CD4-positive, alpha-beta memory T cell (primary cell): ENCODE measurements at regions not wholly inside any gene's neighbourhood (a gene's known extent, or its start where the extent isn't known, plus 50 kb on each side); places are given as distances from the start of the nearest gene placed in this dataset.
"Not testable (repeated sequence)": the region's sequence is repeated elsewhere in the genome, so short reads cannot be mapped to it uniquely, and the experiment has no call there.

Experiments
- CTCF ChIA-PET: fragments of 350-600 bp; sonication (Branson Sonifier 250); formaldehyde crosslinking; loops from one replicate; lab custom pipeline; 2021; ENCODE audit warnings: inconsistent platforms; ENCODE audit not compliant: partially characterized antibody; lab: Charles Lee
- POLR2A ChIA-PET: fragments of 350-600 bp; sonication (Branson Sonifier 250); formaldehyde crosslinking; loops from one replicate; lab custom pipeline; 2021; ENCODE audit not compliant: partially characterized antibody; lab: Charles Lee
- DNase-seq, 5 donors: peaks; one replicate each; pipeline versions ENCODE4 v3.0.0 to v3.0.0-alpha.2; 2020 to 2022; ENCODE audit warnings: mixed read lengths in 1 of 5
- H3K27ac ChIP-seq: one replicate; pipeline ENCODE4 v1.7.0; 2013; ENCODE audit warnings: low read depth, low read length
- H3K27me3 ChIP-seq: 2 replicates; pipeline ENCODE4 v1.7.0; 2013; ENCODE audit warnings: mild to moderate bottlenecking, low read length, moderate library complexity; ENCODE audit not compliant: insufficient read depth
- H3K36me3 ChIP-seq: 2 replicates; pipeline ENCODE4 v1.7.0; 2013; ENCODE audit warnings: mild to moderate bottlenecking, low read length, moderate library complexity; ENCODE audit not compliant: insufficient read depth
- H3K4me1 ChIP-seq: 2 replicates; pipeline ENCODE4 v1.7.0; 2013; ENCODE audit warnings: mild to moderate bottlenecking, low read length, moderate library complexity; ENCODE audit not compliant: insufficient read depth
- H3K4me3 ChIP-seq, 2 donors: one replicate each; pipeline ENCODE4 v1.7.0; 2013; ENCODE audit warnings: low read length in 2 of 2, mild to moderate bottlenecking in 1 of 2
- H3K9me3 ChIP-seq, 2 donors: one replicate each; pipeline ENCODE4 v1.7.0; 2013; ENCODE audit warnings: low read length in 2 of 2, control low read depth in 1 of 2; ENCODE audit not compliant: control insufficient read depth in 1 of 2
- H3K27ac Mint-ChIP-seq, 7 donors: one replicate each; pipeline ENCODE4 v1.8.0; 2020 to 2021; ENCODE audit warnings: mixed read lengths in 7 of 7, mild to moderate bottlenecking in 6 of 7, inconsistent platforms in 3 of 7, moderate library complexity in 3 of 7
- H3K27me3 Mint-ChIP-seq, 2 donors: one replicate each; pipeline ENCODE4 v1.8.0; 2020 to 2021; ENCODE audit warnings: mixed read lengths in 2 of 2
- H3K36me3 Mint-ChIP-seq, 2 donors: one replicate each; pipeline ENCODE4 v1.8.0; 2020 to 2021; ENCODE audit warnings: mixed read lengths in 2 of 2, inconsistent platforms in 1 of 2, mild to moderate bottlenecking in 1 of 2
- H3K4me1 Mint-ChIP-seq, 4 donors: one replicate each; pipeline ENCODE4 v1.8.0; 2020 to 2021; ENCODE audit warnings: mixed read lengths in 4 of 4, mild to moderate bottlenecking in 1 of 4
- H3K4me3 Mint-ChIP-seq, 8 donors: one replicate each; pipeline ENCODE4 v1.8.0; 2020 to 2021; ENCODE audit warnings: mixed read lengths in 8 of 8, mild to moderate bottlenecking in 7 of 8, moderate library complexity in 6 of 8, inconsistent platforms in 3 of 8
- H3K9me3 Mint-ChIP-seq, 8 donors: one replicate each; pipeline ENCODE4 v1.8.0; 2020 to 2021; ENCODE audit warnings: mixed read lengths in 8 of 8, mild to moderate bottlenecking in 5 of 8, inconsistent platforms in 3 of 8, moderate library complexity in 1 of 8
- intact Hi-C: fragments of 100-400 bp; cut with micrococcal nuclease; formaldehyde crosslinking; loops from one replicate; pipeline ENCODE4 v1.15.1; 2023

DNA sequence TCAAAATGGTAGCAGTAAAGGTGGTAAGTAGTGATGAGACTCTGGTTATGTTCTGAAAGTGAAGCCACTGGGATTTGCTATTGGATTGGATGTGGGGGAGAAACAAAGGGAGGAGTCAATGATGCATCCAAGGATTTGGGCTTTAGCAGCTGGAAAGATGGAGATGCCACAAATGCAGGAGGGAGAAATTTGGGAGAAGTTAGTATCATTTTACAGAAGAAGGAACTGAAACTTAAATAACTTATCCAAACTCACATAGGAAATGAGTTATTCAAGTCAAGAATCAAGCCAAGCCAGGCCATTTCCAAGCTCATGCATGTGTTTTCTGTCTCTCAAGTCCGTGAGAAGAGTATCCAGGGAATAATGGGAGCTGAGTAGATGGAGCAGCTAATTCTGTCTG is 155.1 kb upstream of the TNFAIP3 start:
- no peak for DNase-seq
- Histone ChIP-seq H3K27me3 (no peaks in the 10 kb centered on the region), H3K36me3 (no peaks in the 10 kb centered on the region), H3K4me1 (peaks cover 75% of the 10 kb centered on the region), H3K27ac (no peak overlapping the region), H3K4me3 (no peak overlapping the region), H3K9me3 (no peaks in the 10 kb centered on the region)
- H3K27me3 Mint-ChIP-seq, result no peaks in the 10 kb centered on the region
- intact Hi-C loops, result no loop called here
- POLR2A ChIA-PET, result interaction anchor here (0.8 to 5.9 kb wide), 2 partner anchors 16 to 157 kb away, joined by 3 to 134 read pairs; partner anchors contain the start of gene TNFAIP3
- CTCF ChIA-PET, result interaction anchor here (1.1 to 3.3 kb wide), 6 partner anchors 87 to 293 kb away, joined by 3 to 24 read pairs (median 4); no protein-coding TSS in a partner anchor
- H3K27ac Mint-ChIP-seq, result peak overlapping the region; percentile 31 to 99 (median 98)
- peaks cover 0 to 4% of the 10 kb centered on the region in 2 donors for H3K36me3 Mint-ChIP-seq
- H3K4me3 Mint-ChIP-seq, result peak overlapping the region in 1 of 8 donors; percentile 51
- H3K9me3 Mint-ChIP-seq, result peaks cover 0 to 6% (median 3%) of the 10 kb centered on the region in 8 donors
- peaks cover 54 to 83% (median 69%) of the 10 kb centered on the region in 4 donors for H3K4me1 Mint-ChIP-seq

DNA sequence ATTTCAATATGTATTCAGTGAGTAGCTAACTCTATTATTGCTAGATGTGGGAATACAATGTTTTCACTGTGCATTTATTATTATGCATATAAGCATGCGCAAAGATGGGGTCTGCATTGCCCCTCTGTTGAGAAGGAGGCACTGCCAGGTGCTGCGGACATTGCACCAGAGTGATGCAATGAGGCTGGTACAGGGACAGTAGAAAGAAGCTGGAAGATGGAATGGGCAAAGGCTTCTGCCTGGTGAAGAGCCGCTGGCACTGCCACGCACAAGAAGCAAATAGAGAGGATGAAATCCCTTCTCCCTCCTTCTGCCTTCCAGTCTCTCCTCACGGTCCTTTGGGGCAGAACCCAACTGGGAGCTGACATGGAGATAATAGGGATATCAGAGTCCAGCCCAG is 154.5 kb upstream of the TNFAIP3 start:
- no peaks in the 10 kb centered on the region for H3K27me3 Mint-ChIP-seq
- intact Hi-C loops, result no loop called here
- CTCF ChIA-PET, result interaction anchor here (1.1 to 3.3 kb wide), 8 partner anchors 86 to 292 kb away, joined by 3 to 24 read pairs (median 4); no protein-coding TSS in a partner anchor
- H3K9me3 Mint-ChIP-seq, result peaks cover 0 to 6% (median 3%) of the 10 kb centered on the region in 8 donors
- Histone ChIP-seq H3K27me3 (no peaks in the 10 kb centered on the region), H3K27ac (no peak overlapping the region), H3K4me3 (no peak overlapping the region), H3K4me1 (peaks cover 75% of the 10 kb centered on the region), H3K9me3 (no peaks in the 10 kb centered on the region), H3K36me3 (no peaks in the 10 kb centered on the region)
- H3K27ac Mint-ChIP-seq, result peak overlapping the region; percentile 31 to 98 (median 93)
- H3K4me3 Mint-ChIP-seq, result no peak overlapping the region
- peaks cover 57 to 85% (median 71%) of the 10 kb centered on the region in 4 donors for H3K4me1 Mint-ChIP-seq
- no peak for DNase-seq
- peaks cover 0 to 6% of the 10 kb centered on the region in 2 donors for H3K36me3 Mint-ChIP-seq
- POLR2A ChIA-PET, result interaction anchor here (0.8 to 5.9 kb wide), 2 partner anchors 15 to 156 kb away, joined by 3 to 134 read pairs; partner anchors contain the start of gene TNFAIP3

GRCh38 chr6:137715589-137716045 is 151.4 kb upstream of the TNFAIP3 start:
- Mint-ChIP-seq H3K4me1 (peaks cover 41 to 68% (median 54%) of the 10 kb centered on the region in 4 donors), H3K27me3 (no peaks in the 10 kb centered on the region), H3K4me3 (peak overlapping the region in 6 of 8 donors; percentile 1 to 73 (median 69)), H3K36me3 (peaks cover 0 to 1% of the 10 kb centered on the region in 2 donors), H3K27ac (peak overlapping the region; percentile 93 to 100 (median 99)), H3K9me3 (peaks cover 0 to 6% (median 2%) of the 10 kb centered on the region in 8 donors)
- Histone ChIP-seq H3K4me3 (no peak overlapping the region), H3K9me3 (no peaks in the 10 kb centered on the region), H3K27ac (peak overlapping the region; percentile 83), H3K4me1 (peaks cover 53% of the 10 kb centered on the region), H3K36me3 (no peaks in the 10 kb centered on the region), H3K27me3 (no peaks in the 10 kb centered on the region)
- DNase-seq, result peak; percentile 85 to 94 (median 89)
- ChIA-PET POLR2A (interaction anchor here (0.8 to 4.2 kb wide), 21 partner anchors 7 to 1426 kb away, joined by 3 to 62 read pairs (median 5); partner anchors contain the start of genes BCLAF1 and TNFAIP3), CTCF (interaction anchor here (0.9 to 2.9 kb wide), 12 partner anchors 7 to 260 kb away, joined by 3 to 36 read pairs (median 6); partner anchors contain the start of gene TNFAIP3)
- intact Hi-C loops, result loop anchor here (1.0 to 5.0 kb wide), 4 partner anchors 21 to 152 kb away; partner anchors contain the start of gene TNFAIP3

DNA sequence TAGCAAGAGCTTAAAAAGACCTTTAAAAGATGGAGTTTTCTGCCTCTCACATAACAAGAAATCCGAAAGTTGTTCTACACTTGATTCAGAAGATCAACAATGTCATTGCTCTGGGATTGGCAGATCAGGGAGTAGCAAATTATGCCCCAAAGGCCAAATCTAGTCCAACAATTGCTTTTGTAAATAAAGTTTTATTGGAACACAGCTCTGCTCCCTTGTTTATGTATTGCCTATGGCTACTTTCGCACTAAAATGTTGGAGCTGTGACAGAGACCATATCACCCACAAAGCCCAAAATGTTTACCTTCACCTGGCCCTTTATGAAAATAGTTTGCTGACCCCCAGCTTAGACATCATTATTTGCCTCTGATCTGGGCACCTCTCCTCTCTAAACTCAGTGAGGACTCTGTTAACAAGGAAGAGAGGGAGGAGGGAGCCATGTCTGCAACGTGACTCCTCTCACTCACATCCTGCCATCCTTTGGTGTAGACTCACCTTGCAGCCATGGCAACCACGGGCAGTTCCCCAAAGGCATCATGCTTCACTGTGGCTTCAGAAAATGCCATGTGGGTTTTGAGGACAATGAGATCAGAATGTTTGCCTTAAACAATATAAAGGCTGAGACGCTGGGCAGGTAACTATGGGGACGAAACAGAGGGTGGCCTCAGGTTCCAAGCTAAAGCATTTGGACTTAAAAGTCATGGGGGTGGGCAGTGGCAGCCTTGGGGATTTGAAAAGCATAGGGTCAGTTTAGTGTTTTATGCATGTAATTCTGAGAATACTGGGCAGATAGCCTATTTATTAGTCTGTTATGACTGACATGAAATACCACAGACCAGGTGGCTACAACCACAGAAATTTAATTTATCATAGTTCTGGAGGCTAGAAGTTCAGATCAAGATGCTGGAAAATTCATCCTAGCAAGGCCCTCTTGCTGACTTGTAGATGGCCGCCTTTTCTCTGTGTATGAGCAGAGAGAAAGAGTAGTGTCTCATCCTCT is 149.7 kb upstream of the TNFAIP3 start:
- peak; percentile 87 to 97 (median 91) for DNase-seq
- ChIA-PET CTCF (interaction anchor here (0.6 to 2.9 kb wide), 8 partner anchors 9 to 258 kb away, joined by 3 to 36 read pairs (median 12); partner anchors contain the start of gene TNFAIP3), POLR2A (interaction anchor here (0.7 to 4.2 kb wide), 15 partner anchors 9 to 222 kb away, joined by 3 to 62 read pairs (median 5); partner anchors contain the start of gene TNFAIP3)
- intact Hi-C loops, result loop anchor here (1.0 to 5.0 kb wide), 2 partner anchors 9 to 50 kb away; no protein-coding TSS in a partner anchor
- Mint-ChIP-seq H3K27ac (peak overlapping the region; percentile 93 to 100 (median 99)), H3K36me3 (peaks cover 0 to 1% of the 10 kb centered on the region in 2 donors), H3K4me3 (peak overlapping the region in 7 of 8 donors; percentile 30 to 80 (median 67)), H3K27me3 (no peaks in the 10 kb centered on the region), H3K9me3 (peaks cover 0 to 6% (median 1%) of the 10 kb centered on the region in 8 donors), H3K4me1 (peaks cover 37 to 56% (median 46%) of the 10 kb centered on the region in 4 donors)
- Histone ChIP-seq H3K36me3 (no peaks in the 10 kb centered on the region), H3K27ac (peak overlapping the region; percentile 83), H3K4me1 (peaks cover 42% of the 10 kb centered on the region), H3K4me3 (no peak overlapping the region), H3K27me3 (no peaks in the 10 kb centered on the region), H3K9me3 (no peaks in the 10 kb centered on the region)

- not testable (repeated sequence) for DNase-seq, H3K4me3 Mint-ChIP-seq, H3K36me3 ChIP-seq, H3K36me3 Mint-ChIP-seq, H3K27me3 Mint-ChIP-seq, H3K9me3 Mint-ChIP-seq, H3K27ac ChIP-seq, H3K9me3 ChIP-seq, H3K27me3 ChIP-seq, H3K4me3 ChIP-seq
- intact Hi-C loops, result loop anchor here (5.0 kb wide), 1 partner anchor 48 kb away; no protein-coding TSS in a partner anchor
- CTCF ChIA-PET, result interaction anchor here (0.7 to 1.5 kb wide), 3 partner anchors 18 to 148 kb away, joined by 3 read pairs; partner anchors contain the start of gene TNFAIP3
- peaks cover 53% of the 10 kb centered on the region for H3K4me1 ChIP-seq
- Mint-ChIP-seq H3K27ac (peak overlapping the region in 6 of 7 donors; percentile 84 to 100 (median 96)), H3K4me1 (peaks cover 40 to 60% (median 50%) of the 10 kb centered on the region in 4 donors)
- POLR2A ChIA-PET, result interaction anchor here (0.6 to 4.2 kb wide), 3 partner anchors 80 to 154 kb away, joined by 3 to 25 read pairs (median 3); partner anchors contain the start of gene TNFAIP3
Observed at GRCh38 chr6:137718903-137719302, 148.2 kb upstream of the TNFAIP3 start.

DNA sequence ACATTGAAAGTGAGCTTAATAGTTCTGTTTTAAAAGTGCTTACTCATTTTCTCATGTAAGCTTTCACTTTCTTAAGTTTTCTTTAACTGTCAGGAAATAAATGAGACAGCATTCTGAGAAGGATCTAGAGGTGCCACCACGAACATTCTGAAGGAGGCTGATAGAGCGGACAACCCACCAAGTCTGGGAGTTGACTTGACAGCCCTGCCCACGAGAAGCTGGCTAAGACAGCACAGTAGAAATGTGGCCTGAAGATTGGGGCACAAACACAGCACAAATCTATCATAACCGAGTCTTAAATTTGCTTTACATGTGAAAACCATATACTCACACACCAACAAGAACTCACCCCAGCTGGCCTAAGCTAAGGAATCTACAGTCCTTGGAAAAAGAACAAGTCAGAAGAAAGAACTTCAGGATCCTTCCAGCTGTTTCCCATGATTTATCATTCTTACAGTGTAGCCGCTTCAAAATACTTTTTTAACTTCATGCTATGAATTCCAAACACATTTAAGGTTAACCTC is 144.2 kb upstream of the TNFAIP3 start:
- Mint-ChIP-seq H3K27me3 (no peaks in the 10 kb centered on the region), H3K36me3 (no peaks in the 10 kb centered on the region), H3K4me3 (no peak overlapping the region), H3K9me3 (no peaks in the 10 kb centered on the region), H3K4me1 (peaks cover 10 to 22% (median 14%) of the 10 kb centered on the region in 4 donors), H3K27ac (peak overlapping the region; percentile 4 to 85 (median 67))
- intact Hi-C loops, result no loop called here
- CTCF ChIA-PET, result interaction anchor here (0.9 to 2.1 kb wide), 3 partner anchors 14 to 283 kb away, joined by 3 to 7 read pairs (median 6); partner anchors contain the start of gene TNFAIP3
- POLR2A ChIA-PET, result interaction anchor here (1.3 kb wide), 1 partner anchor 14 kb away, joined by 8 read pairs; no protein-coding TSS in a partner anchor
- peaks cover 16% of the 10 kb centered on the region for H3K4me1 ChIP-seq
- no peaks in the 10 kb centered on the region for H3K9me3 ChIP-seq
- H3K27ac ChIP-seq, result no peak overlapping the region
- H3K4me3 ChIP-seq, result no peak overlapping the region
- DNase-seq, result peak in 1 of 5 donors; percentile 10
- no peaks in the 10 kb centered on the region for H3K36me3 ChIP-seq
- H3K27me3 ChIP-seq, result no peaks in the 10 kb centered on the region
